Lung microvascular endothelial cell (primary cell): ENCODE measurements at regions not wholly inside any gene's neighbourhood (a gene's known extent, or its start where the extent isn't known, plus 50 kb on each side); places are given as distances from the start of the nearest gene placed in this dataset.
"Not testable (repeated sequence)": the region's sequence is repeated elsewhere in the genome, so short reads cannot be mapped to it uniquely, and the experiment has no call there.

Experiments
- DNase-seq, 2 donors: peaks; one replicate each; pipeline versions ENCODE4 v3.0.0 to v3.0.0-alpha.2; 2010; ENCODE audit warnings: low read depth in 2 of 2

GRCh38 chr5:25570067-25570583, 925.3 kb upstream of the CDH10 start:
- DNase-seq: no peak

GRCh38 chr5:25568989-25569625, 924.3 kb upstream of the CDH10 start:
- no peak for DNase-seq

- no peak for DNase-seq
Measured at GRCh38 chr5:25568294-25568693, 923.5 kb upstream of the CDH10 start.

- no peak for DNase-seq
Measured at GRCh38 chr5:25567881-25568280, 923.1 kb upstream of the CDH10 start.

- DNase-seq: no peak
Measured at GRCh38 chr5:25562656-25563055, 917.9 kb upstream of the CDH10 start.

- no peak for DNase-seq
Measured at GRCh38 chr5:25554077-25554476, 909.3 kb upstream of the CDH10 start.

- DNase-seq: no peak
Measured at GRCh38 chr5:25552871-25553481, 908.2 kb upstream of the CDH10 start.

- no peak for DNase-seq
Measured at GRCh38 chr5:25550793-25551192, 906.0 kb upstream of the CDH10 start.

- DNase-seq: peak in 1 of 2 donors; percentile 2
Measured at GRCh38 chr5:25544652-25545249, 900.0 kb upstream of the CDH10 start.

GRCh38 chr5:25540628-25541027, 895.9 kb upstream of the CDH10 start:
- no peak for DNase-seq

- DNase-seq: no peak
Measured at GRCh38 chr5:25539536-25539935, 894.8 kb upstream of the CDH10 start.

- not testable (repeated sequence) for DNase-seq
Measured at GRCh38 chr5:25536461-25536860, 891.7 kb upstream of the CDH10 start.

- no peak for DNase-seq
Measured at GRCh38 chr5:25516141-25516540, 871.4 kb upstream of the CDH10 start.

- DNase-seq: no peak
Measured at GRCh38 chr5:25515525-25515924, 870.7 kb upstream of the CDH10 start.

- not testable (repeated sequence) for DNase-seq
Measured at GRCh38 chr5:25510692-25511091, 865.9 kb upstream of the CDH10 start.

GRCh38 chr5:25508011-25508410, 863.2 kb upstream of the CDH10 start:
- not testable (repeated sequence) for DNase-seq

GRCh38 chr5:25500635-25501034, 855.9 kb upstream of the CDH10 start:
- no peak for DNase-seq

- no peak for DNase-seq
Measured at GRCh38 chr5:25489834-25490538, 845.2 kb upstream of the CDH10 start.

GRCh38 chr5:25488119-25488518, 843.3 kb upstream of the CDH10 start:
- DNase-seq: no peak

GRCh38 chr5:25484391-25484790, 839.6 kb upstream of the CDH10 start:
- DNase-seq: no peak

GRCh38 chr5:25481463-25481862, 836.7 kb upstream of the CDH10 start:
- DNase-seq: no peak

- no peak for DNase-seq
Measured at GRCh38 chr5:25459082-25459481, 814.3 kb upstream of the CDH10 start.
